ENCODE measurements at regions not wholly inside any gene's neighbourhood (a gene's known extent, or its start where the extent isn't known, plus 50 kb on each side); places are given as distances from the start of the nearest gene placed in this dataset.
"Not testable (repeated sequence)": the region's sequence is repeated elsewhere in the genome, so short reads cannot be mapped to it uniquely, and the experiment has no call there.

GRCh38 chr19:28726533-28727479, 486.1 kb downstream of the UQCRFS1 start:
- no peak for DNase-seq

GRCh38 chr19:28718909-28719308, 494.0 kb downstream of the UQCRFS1 start:
- no peak for DNase-seq

- no peak for DNase-seq
These were observed 497.8 kb downstream of the UQCRFS1 start for GRCh38 chr19:28715157-28715556.

DNA sequence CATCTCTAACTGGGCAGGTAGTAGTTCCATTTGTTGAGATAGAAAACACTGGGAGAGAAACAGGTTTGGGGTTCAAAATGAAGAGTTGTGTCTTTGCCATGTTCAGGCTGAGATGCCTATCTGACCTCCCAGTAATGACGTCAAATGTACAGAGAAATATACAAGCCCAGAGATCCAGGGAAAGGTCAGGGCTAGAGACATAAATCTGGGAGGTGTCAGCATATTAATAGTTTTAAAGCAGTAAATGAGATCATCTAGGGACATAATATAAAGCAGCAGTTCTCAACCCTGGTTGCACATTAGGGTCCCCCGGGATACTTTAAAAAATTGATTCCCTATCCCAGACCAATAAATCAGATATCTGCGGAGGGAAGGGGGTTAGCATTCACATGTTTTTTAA, 501.5 kb downstream of the UQCRFS1 start:
- DNase-seq, result no peak

DNA sequence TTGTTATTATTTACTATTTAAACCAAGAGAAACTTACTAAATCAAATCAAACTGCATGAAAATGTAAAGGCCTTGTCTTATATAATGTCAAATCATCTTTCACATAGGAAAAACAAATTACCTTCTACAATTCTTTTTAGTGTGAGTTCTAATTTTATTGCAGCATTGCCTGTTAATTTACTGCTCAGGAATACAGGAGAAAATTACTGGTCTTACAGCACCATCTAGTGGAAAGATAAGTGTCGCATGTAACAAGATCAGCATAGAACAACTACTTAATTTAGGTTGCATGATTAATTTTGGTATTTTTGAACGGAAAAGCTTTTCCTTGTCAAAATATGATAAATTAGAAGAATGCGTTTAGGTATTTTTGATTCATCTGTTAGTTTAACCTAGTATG, 502.7 kb downstream of the UQCRFS1 start:
- peak; percentile 66 for DNase-seq

GRCh38 chr19:28706693-28707092, 506.3 kb downstream of the UQCRFS1 start:
- no peak for DNase-seq

DNA sequence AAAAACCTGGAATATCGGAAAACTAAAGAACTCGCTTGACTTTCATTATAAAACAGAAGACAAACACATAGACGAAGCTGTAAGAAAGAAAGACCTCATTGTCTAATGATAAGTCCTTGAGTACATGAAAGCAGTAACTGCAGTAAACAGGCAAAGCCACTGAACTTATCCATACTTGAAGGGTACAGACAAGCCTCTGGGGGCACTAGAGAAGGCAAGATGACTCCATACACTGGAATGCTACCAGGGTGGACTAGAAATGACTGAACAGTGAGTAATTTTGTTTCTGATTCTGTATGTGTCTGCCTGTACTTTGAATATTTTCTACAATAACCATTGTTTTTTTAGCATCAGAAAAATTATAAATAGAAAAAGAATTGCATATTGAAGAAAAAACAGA, 507.9 kb downstream of the UQCRFS1 start:
- no peak for DNase-seq

DNA sequence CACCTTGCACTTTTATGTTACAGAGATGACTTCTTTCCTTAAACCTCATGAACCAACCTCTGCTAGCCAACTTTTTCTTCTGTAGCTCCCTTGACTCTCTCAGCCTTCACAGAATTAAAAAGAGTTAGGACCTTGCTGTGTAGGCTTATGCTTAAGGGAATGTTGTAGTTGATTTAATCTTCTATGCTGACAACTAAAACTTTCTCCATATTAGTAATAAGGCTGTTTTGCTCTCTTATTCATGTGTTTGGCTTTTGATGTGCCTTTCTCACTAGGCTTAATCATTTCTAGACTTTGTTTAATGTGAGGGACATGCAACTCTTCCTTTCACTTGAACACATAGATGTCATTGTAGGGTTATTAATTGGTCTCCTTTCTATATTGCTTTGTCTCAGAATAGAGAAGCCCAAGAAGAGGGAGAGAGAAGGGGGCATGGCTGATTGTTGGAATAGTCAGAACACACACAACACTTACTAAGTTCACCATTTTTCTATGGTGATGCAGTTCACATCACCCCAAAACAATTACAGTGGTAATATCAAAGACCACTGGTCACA, 509.5 kb downstream of the UQCRFS1 start:
- DNase-seq, result no peak

- no peak for DNase-seq
These were observed 511.5 kb downstream of the UQCRFS1 start for GRCh38 chr19:28701491-28701890.

DNA sequence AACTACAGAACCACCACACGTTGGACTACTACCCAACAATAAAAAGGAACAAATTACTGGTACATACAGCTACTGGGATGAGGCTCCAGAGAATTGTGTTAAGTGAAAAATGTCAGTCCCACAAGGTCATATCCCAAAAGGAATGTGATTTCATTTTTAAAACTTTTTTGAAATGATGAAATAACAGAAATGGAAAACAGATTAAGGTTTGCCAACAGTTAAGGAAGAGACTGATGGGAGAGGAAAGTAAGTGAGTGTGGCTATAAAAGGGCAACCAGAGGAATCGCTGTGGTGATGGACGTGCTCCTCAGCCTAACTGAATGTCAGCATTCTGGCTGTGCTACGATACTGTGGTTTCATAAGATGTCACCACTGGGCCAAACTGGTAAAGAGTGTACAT, 512.8 kb downstream of the UQCRFS1 start:
- DNase-seq, result no peak

DNA sequence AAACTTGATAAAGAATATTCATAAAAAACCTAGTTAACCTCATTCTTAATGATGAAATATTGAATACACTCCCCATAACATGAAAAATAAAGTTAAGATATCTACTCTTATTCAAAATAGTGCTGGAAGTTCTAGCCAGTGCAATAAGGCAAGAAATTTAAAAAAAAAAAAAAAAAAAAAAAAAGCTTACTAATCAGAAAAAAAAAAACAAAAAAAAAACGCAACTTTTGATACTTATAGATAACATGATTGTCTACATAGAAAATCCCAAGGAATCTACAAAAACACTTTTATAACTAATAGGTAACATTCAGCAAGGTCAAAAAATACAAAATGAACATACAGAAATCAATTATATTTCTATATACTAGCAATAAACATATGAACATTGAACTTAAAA, 515.6 kb downstream of the UQCRFS1 start:
- DNase-seq, result no peak

- no peak for DNase-seq
These were observed 518.1 kb downstream of the UQCRFS1 start for GRCh38 chr19:28694812-28695211.

GRCh38 chr19:28691683-28692082, 521.3 kb downstream of the UQCRFS1 start:
- no peak for DNase-seq

- not testable (repeated sequence) for DNase-seq
These were observed 523.5 kb downstream of the UQCRFS1 start for GRCh38 chr19:28689464-28689863.

- no peak for DNase-seq
These were observed 525.7 kb downstream of the UQCRFS1 start for GRCh38 chr19:28687296-28687695.

DNA sequence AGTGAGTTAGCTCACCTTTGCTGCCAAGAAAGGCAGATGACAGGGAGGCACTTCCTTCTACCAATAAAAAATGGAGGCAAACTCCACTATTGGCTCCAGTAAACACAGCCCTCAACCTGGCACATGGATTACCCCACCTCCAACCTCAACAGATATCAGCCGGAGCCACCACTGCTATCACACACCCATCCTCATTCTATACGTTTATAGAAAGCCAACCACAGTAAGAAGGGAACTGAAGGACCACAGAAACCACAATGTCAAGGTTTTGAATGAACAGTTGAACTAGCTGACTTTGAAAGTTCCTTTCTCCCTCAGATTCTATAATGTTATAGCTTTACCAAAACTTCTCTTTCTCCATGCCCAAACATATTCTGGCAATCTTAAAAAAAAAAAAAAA, 526.2 kb downstream of the UQCRFS1 start:
- DNase-seq, result no peak

- no peak for DNase-seq
These were observed 527.1 kb downstream of the UQCRFS1 start for GRCh38 chr19:28685802-28686201.

GRCh38 chr19:28685077-28685476, 527.9 kb downstream of the UQCRFS1 start:
- not testable (repeated sequence) for DNase-seq

GRCh38 chr19:28680111-28680510, 532.8 kb downstream of the UQCRFS1 start:
- no peak for DNase-seq

DNA sequence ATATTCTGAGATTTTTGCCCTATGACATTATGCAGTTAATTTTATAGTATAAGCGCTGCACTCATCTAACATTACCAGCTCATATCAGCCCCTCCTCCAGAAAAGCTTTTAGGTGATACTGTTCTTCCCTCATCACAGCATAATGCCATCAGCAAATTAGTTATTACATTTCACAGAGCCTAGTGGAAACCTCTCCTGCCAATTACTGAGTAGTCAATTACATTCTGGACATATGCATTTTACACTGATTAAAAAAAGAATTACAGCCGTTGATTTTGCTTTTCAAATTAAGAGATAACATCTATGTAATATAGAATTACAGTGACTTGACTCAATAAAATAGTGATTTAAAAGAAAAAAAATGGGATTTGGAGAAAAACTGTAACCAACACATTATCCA, 542.1 kb downstream of the UQCRFS1 start:
- DNase-seq, result no peak

- no peak for DNase-seq
These were observed 543.1 kb downstream of the UQCRFS1 start for GRCh38 chr19:28669804-28670203.

GRCh38 chr19:28667348-28667977, 545.5 kb downstream of the UQCRFS1 start:
- no peak for DNase-seq

DNA sequence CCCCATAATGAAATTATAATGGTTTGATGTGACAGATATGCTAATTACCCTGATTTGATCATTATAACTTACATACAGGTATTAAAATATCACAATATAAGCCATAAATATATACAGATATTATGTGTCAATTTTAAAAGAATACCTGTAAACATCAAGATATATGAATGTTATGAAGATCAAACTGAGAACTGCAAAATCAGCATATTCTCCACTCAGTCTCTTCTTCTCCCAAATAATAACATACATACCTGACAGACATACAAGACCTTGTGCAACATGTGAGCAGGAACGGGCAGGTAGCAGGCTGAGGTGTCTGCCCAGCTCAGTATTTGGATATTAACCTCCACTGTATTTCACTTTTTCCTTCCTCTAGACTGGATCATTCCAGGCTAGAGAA, 547.2 kb downstream of the UQCRFS1 start:
- no peak for DNase-seq

GRCh38 chr19:28656644-28657043, 556.3 kb downstream of the UQCRFS1 start:
- no peak for DNase-seq
